ENCODE measurements at regions not wholly inside any gene's neighbourhood (a gene's known extent, or its start where the extent isn't known, plus 50 kb on each side); places are given as distances from the start of the nearest gene placed in this dataset.

DNA sequence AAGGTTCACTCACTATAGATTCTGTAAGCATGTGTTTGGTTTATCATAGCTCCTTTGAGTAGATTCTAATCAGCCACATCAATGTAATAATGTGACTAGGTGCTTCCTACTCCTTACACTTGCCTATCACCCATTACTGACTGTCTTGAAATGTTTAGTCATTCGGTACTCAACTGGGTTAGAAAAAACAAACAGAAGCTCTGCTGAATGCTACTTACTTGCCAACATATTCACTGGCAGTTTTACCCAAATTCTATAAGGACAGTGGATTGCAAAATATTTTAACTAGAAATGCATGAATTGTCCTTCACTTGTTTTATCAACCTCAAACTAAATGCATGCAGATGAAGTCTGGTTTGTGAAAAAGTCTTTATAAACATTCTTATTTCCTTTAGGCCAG is 352.1 kb upstream of the ALCAM start:
- H3K36me3 ChIP-seq (ENCODE audit: control insufficient read depth, insufficient read depth, low read length), result no peaks in the 10 kb centered on the region
- H3K4me1 ChIP-seq (ENCODE audit: control insufficient read depth, insufficient read depth, low read length, poor library complexity, severe bottlenecking), result no peaks in the 10 kb centered on the region
- H3K27ac ChIP-seq (ENCODE audit: low read depth, low read length, severe bottlenecking), result no peak overlapping the region
- WGBS, 2 experiments (ENCODE audit: insufficient coverage in 2 of 2), result 100% methylated on average over 1 of the region's 1 CpG; no CpG with 5 or more reads in 1 of the 2 experiments
- no peak overlapping the region for H3K4me3 ChIP-seq (ENCODE audit: extremely low read depth, insufficient read depth, low read length, poor library complexity, severe bottlenecking)
- no peaks in the 10 kb centered on the region for H3K9me3 ChIP-seq (ENCODE audit: control insufficient read depth, low read length)

GRCh38 chr3:105022813-105023212 is 343.9 kb upstream of the ALCAM start:
- peaks cover 12% of the 10 kb centered on the region for H3K4me1 ChIP-seq (ENCODE audit: control insufficient read depth, insufficient read depth, low read length, poor library complexity, severe bottlenecking)
- WGBS, 2 experiments (ENCODE audit: insufficient coverage in 2 of 2), result 69 to 79% methylated on average over 2 of the region's 2 CpGs
- H3K36me3 ChIP-seq (ENCODE audit: control insufficient read depth, insufficient read depth, low read length), result no peaks in the 10 kb centered on the region
- H3K27ac ChIP-seq (ENCODE audit: low read depth, low read length, severe bottlenecking), result no peak overlapping the region
- H3K9me3 ChIP-seq (ENCODE audit: control insufficient read depth, low read length), result no peaks in the 10 kb centered on the region
- no peak overlapping the region for H3K4me3 ChIP-seq (ENCODE audit: extremely low read depth, insufficient read depth, low read length, poor library complexity, severe bottlenecking)

DNA sequence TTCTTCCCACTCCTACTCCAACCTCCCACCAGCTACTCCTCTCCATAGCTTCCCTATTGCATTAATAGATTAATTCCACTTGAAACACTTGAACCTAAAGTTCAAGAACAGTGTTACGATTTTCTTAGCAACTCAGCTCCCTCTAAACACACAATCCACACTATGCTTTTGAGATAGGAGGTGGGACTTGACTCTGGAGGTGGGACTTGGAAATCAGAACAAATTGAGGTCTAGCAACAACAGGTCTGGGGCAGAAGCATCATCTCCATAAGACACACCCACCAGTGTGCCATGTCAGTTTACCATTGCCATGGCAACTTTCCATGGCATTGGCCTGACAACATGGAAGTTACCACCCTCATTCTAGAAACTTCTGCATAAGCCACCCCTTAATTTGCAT is 336.5 kb upstream of the ALCAM start:
- Histone ChIP-seq H3K9me3 (ENCODE audit: control insufficient read depth, low read length) (no peaks in the 10 kb centered on the region), H3K4me3 (ENCODE audit: extremely low read depth, insufficient read depth, low read length, poor library complexity, severe bottlenecking) (no peak overlapping the region), H3K4me1 (ENCODE audit: control insufficient read depth, insufficient read depth, low read length, poor library complexity, severe bottlenecking) (no peaks in the 10 kb centered on the region), H3K36me3 (ENCODE audit: control insufficient read depth, insufficient read depth, low read length) (no peaks in the 10 kb centered on the region), H3K27ac (ENCODE audit: low read depth, low read length, severe bottlenecking) (no peak overlapping the region)
- WGBS, 2 experiments (ENCODE audit: insufficient coverage in 2 of 2), result no CpG with 5 or more reads among the region's 1 CpG

DNA sequence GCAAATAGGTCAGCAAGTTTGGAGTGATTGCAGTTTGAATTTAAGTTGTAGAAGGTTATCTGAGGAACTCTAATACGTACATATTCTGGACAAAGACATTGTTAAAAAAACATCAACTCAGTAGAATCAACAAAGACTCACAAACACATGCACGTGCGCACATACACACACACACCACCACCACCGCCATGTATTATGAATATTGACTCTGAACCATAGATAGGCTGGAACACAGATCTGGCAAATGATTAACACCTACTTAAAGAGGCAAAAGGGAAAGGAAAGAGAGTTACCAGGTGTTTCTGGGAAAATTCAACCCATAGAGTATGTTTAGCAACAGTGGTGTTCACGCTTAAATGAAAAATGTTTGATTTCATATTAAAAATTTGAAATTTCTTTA is 334.2 kb upstream of the ALCAM start:
- Histone ChIP-seq H3K36me3 (ENCODE audit: control insufficient read depth, insufficient read depth, low read length) (no peaks in the 10 kb centered on the region), H3K4me3 (ENCODE audit: extremely low read depth, insufficient read depth, low read length, poor library complexity, severe bottlenecking) (no peak overlapping the region), H3K4me1 (ENCODE audit: control insufficient read depth, insufficient read depth, low read length, poor library complexity, severe bottlenecking) (no peaks in the 10 kb centered on the region), H3K27ac (ENCODE audit: low read depth, low read length, severe bottlenecking) (no peak overlapping the region), H3K9me3 (ENCODE audit: control insufficient read depth, low read length) (no peaks in the 10 kb centered on the region)
- no CpG with 5 or more reads among the region's 5 CpGs for WGBS, 2 experiments (ENCODE audit: insufficient coverage in 2 of 2)

DNA sequence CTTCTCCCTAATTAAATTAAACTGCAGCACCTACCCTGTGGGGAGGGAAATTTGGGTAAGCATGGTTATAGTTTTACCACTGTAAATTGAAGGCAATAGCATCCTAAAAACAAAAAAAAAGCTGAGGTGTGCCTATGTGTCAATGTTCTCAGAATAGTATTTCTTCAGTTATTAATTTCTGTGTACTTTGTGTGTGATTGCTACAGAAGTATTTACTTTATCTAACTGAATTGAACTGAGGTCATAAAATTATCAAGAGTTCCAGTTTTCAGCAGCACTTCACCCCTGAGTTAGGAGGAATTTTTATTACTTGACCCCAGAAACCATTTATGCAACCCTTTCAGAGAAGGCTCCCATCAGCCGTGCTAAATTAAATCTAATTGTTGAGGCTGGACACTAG is 333.6 kb upstream of the ALCAM start:
- Histone ChIP-seq H3K4me3 (ENCODE audit: extremely low read depth, insufficient read depth, low read length, poor library complexity, severe bottlenecking) (no peak overlapping the region), H3K27ac (ENCODE audit: low read depth, low read length, severe bottlenecking) (no peak overlapping the region), H3K9me3 (ENCODE audit: control insufficient read depth, low read length) (no peaks in the 10 kb centered on the region), H3K4me1 (ENCODE audit: control insufficient read depth, insufficient read depth, low read length, poor library complexity, severe bottlenecking) (no peaks in the 10 kb centered on the region), H3K36me3 (ENCODE audit: control insufficient read depth, insufficient read depth, low read length) (no peaks in the 10 kb centered on the region)
- WGBS, 2 experiments (ENCODE audit: insufficient coverage in 2 of 2), result no CpG with 5 or more reads among the region's 1 CpG

- no peaks in the 10 kb centered on the region for H3K36me3 ChIP-seq (ENCODE audit: control insufficient read depth, insufficient read depth, low read length)
- no peaks in the 10 kb centered on the region for H3K9me3 ChIP-seq (ENCODE audit: control insufficient read depth, low read length)
- no peaks in the 10 kb centered on the region for H3K4me1 ChIP-seq (ENCODE audit: control insufficient read depth, insufficient read depth, low read length, poor library complexity, severe bottlenecking)
- 80 to 94% methylated on average over 1 to 2 of the region's 2 CpGs for WGBS, 2 experiments (ENCODE audit: insufficient coverage in 2 of 2)
- H3K27ac ChIP-seq (ENCODE audit: low read depth, low read length, severe bottlenecking), result no peak overlapping the region
- no peak overlapping the region for H3K4me3 ChIP-seq (ENCODE audit: extremely low read depth, insufficient read depth, low read length, poor library complexity, severe bottlenecking)
Measured at GRCh38 chr3:105039004-105039403, 327.7 kb upstream of the ALCAM start.

GRCh38 chr3:105040026-105040622 is 326.6 kb upstream of the ALCAM start:
- WGBS, 2 experiments (ENCODE audit: insufficient coverage in 2 of 2), result 67 to 80% methylated on average over 1 of the region's 1 CpG
- no peaks in the 10 kb centered on the region for H3K4me1 ChIP-seq (ENCODE audit: control insufficient read depth, insufficient read depth, low read length, poor library complexity, severe bottlenecking)

GRCh38 chr3:105042586-105042985 is 324.1 kb upstream of the ALCAM start:
- no peaks in the 10 kb centered on the region for H3K4me1 ChIP-seq (ENCODE audit: control insufficient read depth, insufficient read depth, low read length, poor library complexity, severe bottlenecking)
- no CpG with 5 or more reads among the region's 3 CpGs for WGBS, 2 experiments (ENCODE audit: insufficient coverage in 2 of 2)
- no peaks in the 10 kb centered on the region for H3K9me3 ChIP-seq (ENCODE audit: control insufficient read depth, low read length)
- no peak overlapping the region for H3K27ac ChIP-seq (ENCODE audit: low read depth, low read length, severe bottlenecking)
- no peak overlapping the region for H3K4me3 ChIP-seq (ENCODE audit: extremely low read depth, insufficient read depth, low read length, poor library complexity, severe bottlenecking)
- H3K36me3 ChIP-seq (ENCODE audit: control insufficient read depth, insufficient read depth, low read length), result no peaks in the 10 kb centered on the region

More at GRCh38 chr3:105040026-105040622, 326.6 kb upstream of the ALCAM start:
- Histone ChIP-seq H3K27ac (ENCODE audit: low read depth, low read length, severe bottlenecking) (no peak overlapping the region), H3K36me3 (ENCODE audit: control insufficient read depth, insufficient read depth, low read length) (no peaks in the 10 kb centered on the region), H3K9me3 (ENCODE audit: control insufficient read depth, low read length) (no peaks in the 10 kb centered on the region), H3K4me3 (ENCODE audit: extremely low read depth, insufficient read depth, low read length, poor library complexity, severe bottlenecking) (no peak overlapping the region)

GRCh38 chr3:105051111-105051510 is 315.6 kb upstream of the ALCAM start:
- Histone ChIP-seq H3K4me3 (ENCODE audit: extremely low read depth, insufficient read depth, low read length, poor library complexity, severe bottlenecking) (no peak overlapping the region), H3K36me3 (ENCODE audit: control insufficient read depth, insufficient read depth, low read length) (no peaks in the 10 kb centered on the region), H3K9me3 (ENCODE audit: control insufficient read depth, low read length) (no peaks in the 10 kb centered on the region), H3K4me1 (ENCODE audit: control insufficient read depth, insufficient read depth, low read length, poor library complexity, severe bottlenecking) (no peaks in the 10 kb centered on the region), H3K27ac (ENCODE audit: low read depth, low read length, severe bottlenecking) (no peak overlapping the region)
- WGBS, 2 experiments (ENCODE audit: insufficient coverage in 2 of 2), result 92 to 96% methylated on average over 2 of the region's 2 CpGs

DNA sequence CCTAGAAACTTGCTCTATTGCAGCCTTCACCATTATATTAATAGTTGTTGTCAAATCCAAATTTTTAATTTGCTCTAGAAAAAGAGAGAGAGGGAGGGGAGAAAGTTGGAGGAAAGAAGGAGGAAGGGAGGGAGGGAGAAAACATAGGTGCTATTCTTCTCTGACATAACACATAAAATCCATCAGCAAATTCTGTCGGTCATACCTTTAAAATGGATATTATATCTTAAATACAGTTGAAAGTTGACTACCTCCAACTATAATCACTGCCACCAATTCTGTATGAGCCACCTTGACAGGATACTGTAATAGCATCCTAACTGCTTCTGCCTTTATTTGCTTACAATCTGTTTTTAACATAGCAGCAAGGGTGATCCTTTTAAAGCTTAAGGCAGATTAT is 314.7 kb upstream of the ALCAM start:
- no CpG with 5 or more reads among the region's 1 CpG for WGBS, 2 experiments (ENCODE audit: insufficient coverage in 2 of 2)
- Histone ChIP-seq H3K27ac (ENCODE audit: low read depth, low read length, severe bottlenecking) (no peak overlapping the region), H3K36me3 (ENCODE audit: control insufficient read depth, insufficient read depth, low read length) (no peaks in the 10 kb centered on the region), H3K4me1 (ENCODE audit: control insufficient read depth, insufficient read depth, low read length, poor library complexity, severe bottlenecking) (no peaks in the 10 kb centered on the region), H3K4me3 (ENCODE audit: extremely low read depth, insufficient read depth, low read length, poor library complexity, severe bottlenecking) (no peak overlapping the region), H3K9me3 (ENCODE audit: control insufficient read depth, low read length) (no peaks in the 10 kb centered on the region)

DNA sequence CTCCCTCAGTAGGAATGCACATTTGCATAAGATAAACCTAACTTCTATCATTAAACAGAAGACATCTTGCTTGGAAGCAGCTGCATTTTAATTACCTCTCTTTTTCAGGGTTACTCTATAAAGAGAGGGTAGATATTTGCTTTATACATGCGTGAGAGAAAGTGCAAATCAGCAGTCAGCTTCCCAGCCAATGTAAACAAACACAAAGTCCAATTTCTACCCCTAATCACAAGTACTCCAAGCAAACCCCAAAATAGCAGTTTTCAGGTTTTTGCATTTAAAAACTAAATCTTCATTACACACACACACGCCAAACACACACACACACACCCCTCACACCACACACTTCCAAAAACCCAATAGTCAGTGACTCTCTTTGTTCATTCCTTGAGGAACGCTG is 303.9 kb upstream of the ALCAM start:
- H3K4me1 ChIP-seq (ENCODE audit: control insufficient read depth, insufficient read depth, low read length, poor library complexity, severe bottlenecking), result no peaks in the 10 kb centered on the region
- H3K36me3 ChIP-seq (ENCODE audit: control insufficient read depth, insufficient read depth, low read length), result no peaks in the 10 kb centered on the region
- no peaks in the 10 kb centered on the region for H3K9me3 ChIP-seq (ENCODE audit: control insufficient read depth, low read length)
- H3K27ac ChIP-seq (ENCODE audit: low read depth, low read length, severe bottlenecking), result no peak overlapping the region
- H3K4me3 ChIP-seq (ENCODE audit: extremely low read depth, insufficient read depth, low read length, poor library complexity, severe bottlenecking), result no peak overlapping the region
- WGBS, 2 experiments (ENCODE audit: insufficient coverage in 2 of 2), result 42 to 50% methylated on average over 2 of the region's 3 CpGs
